Hematopoietic multipotent progenitor cell treated with erythropoietin and hydrocortisone succinate and interleukin-3 and kit ligand, for 6 days (in vitro differentiated cells): ENCODE measurements at regions not wholly inside any gene's neighbourhood (a gene's known extent, or its start where the extent isn't known, plus 50 kb on each side); places are given as distances from the start of the nearest gene placed in this dataset.
"Not testable (repeated sequence)": the region's sequence is repeated elsewhere in the genome, so short reads cannot be mapped to it uniquely, and the experiment has no call there.

Source experiments
- DNase-seq: peaks from one replicate; pipeline ENCODE4 v3.0.0-alpha.2; 2015

GRCh38 chr6:6749702-6750491 is 161.4 kb downstream of the LY86 start:
- peak; percentile 68 for DNase-seq

GRCh38 chr6:6750594-6751265 is 162.2 kb downstream of the LY86 start:
- no peak for DNase-seq

- DNase-seq, result no peak
Measured at GRCh38 chr6:6751266-6751596, 162.7 kb downstream of the LY86 start.

- DNase-seq, result peak; percentile 32
Measured at GRCh38 chr6:6751619-6752023, 163.1 kb downstream of the LY86 start.

- DNase-seq, result no peak
Measured at GRCh38 chr6:6752129-6752528, 163.6 kb downstream of the LY86 start.

DNA sequence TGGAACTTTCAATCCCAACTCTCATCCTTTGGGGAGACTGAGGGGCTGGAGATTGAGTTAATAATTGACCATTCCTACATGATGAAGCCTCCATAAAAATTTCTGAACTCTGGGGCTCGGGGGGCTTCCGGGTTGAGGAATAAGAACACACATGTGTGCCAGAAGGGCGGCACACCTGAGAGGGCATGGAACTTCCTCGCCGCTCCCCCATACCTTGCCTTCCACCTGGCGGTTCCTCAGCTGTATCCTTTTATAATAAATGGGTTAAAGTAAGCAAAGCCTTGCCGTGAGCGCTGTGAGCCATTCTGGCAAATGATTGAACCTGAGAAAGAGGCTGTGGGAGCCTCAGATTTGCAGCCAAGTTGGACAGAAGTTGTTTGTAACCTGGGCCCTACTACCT is 164.8 kb downstream of the LY86 start:
- DNase-seq, result no peak

- no peak for DNase-seq
Measured at GRCh38 chr6:6756526-6756925, 168.0 kb downstream of the LY86 start.

GRCh38 chr6:6758546-6758914 is 170.0 kb downstream of the LY86 start:
- DNase-seq, result no peak

DNA sequence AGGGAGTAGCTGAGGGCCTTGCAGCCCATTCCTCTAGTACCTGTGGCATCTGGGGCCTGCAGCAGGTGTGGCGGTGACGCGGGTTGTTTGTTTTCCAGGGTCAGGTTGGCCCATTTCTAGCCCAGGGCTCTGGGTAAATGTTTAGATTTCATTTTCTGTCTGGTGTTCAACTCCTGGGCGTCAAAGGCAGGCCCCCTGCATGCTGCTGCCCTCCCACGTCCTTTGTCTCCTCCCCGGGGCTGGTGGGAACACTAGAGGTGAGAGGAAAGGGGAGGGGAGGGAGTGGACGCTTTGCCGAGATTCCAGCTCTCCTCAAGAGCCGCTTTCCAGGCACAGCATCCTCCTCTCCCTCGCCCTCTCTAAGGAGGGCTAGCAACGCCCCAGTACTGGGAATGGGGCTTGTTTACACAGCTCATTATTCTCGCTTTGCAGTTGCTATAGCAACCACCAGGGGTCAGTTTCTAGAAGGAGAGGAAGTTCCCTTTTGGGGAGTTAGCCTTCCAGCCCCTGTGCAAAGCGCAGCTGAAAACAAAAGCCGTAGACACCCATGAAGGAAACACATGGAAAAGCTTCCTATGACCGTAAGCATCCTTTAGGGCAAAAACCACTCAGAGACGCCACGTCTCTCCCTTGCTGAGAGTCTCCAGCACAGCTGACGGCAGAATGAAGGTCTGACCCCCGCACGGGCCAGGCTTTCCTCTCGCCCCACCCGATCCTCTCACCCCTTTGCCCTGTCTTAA is 170.6 kb downstream of the LY86 start:
- DNase-seq, result peak; percentile 90

DNA sequence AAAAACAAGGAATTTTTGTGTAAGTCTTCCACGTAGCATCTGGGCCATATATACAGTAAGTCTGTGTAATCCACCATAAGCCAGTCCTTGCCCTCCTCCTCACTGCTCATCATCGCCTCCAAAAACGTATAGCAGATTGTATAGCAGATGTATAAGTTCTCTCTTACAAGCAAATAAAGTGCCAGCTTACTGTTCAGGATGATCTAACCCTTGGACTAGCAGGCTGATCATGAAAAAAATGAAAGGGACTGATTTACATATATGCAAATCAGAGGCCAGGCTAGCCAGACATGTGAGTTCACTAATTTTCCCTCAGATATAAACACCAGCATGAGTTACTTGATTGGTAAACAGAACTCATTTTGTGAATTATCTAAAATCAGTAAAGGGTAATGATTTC is 171.5 kb downstream of the LY86 start:
- DNase-seq, result no peak

GRCh38 chr6:6762566-6762965 is 174.0 kb downstream of the LY86 start:
- DNase-seq, result not testable (repeated sequence)

DNA sequence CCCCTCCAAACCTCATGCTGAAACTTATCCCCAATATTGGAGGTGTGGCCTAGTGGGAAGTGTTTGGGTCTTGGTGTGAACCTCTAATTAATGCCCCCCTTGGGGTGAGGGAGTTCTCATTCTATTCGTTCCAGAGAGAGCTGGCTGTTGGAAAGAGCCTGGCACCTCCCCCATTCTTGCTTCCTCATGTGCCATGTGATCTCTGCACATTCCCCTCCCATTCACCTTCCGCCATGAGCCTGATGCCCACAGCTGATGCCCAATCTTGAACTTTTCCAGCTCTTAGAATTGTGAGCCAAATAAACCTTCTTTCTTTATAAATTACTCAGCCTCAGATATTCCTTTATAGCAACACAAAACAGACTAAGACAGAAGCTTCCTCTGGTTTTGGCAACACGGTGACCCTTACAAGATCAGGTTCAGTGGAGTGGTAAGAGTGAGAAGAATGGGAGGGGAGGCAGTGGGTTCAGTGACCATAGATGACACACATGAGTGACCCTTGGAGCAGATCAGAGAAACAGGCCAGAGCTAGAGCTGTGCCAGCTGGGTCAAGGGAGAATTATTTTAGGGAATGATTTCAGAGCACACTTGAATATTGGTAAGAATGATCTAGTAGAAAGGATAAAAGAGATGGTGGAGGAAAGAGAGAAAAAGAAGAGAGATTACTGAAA is 176.4 kb downstream of the LY86 start:
- DNase-seq, result no peak

GRCh38 chr6:6766230-6766905 is 177.8 kb downstream of the LY86 start:
- DNase-seq, result no peak

DNA sequence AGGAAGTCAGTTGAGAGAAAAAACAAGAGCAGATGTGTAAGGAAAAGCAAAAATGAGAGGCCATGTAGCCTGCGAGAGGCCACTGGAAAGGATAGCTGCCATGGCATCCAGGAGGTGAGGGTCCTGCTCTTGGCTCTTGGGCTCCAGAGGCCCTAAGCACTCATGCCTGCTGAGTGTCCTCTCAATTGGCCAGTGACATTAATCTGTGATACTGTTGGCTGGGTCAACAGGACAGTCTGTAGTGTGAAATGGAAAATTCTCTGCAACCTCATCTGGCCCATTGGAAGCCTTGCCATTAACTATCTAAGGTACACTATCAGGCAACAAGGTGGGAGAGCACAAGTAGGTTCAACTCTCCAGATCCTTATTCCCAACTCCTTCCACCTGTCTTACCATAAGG is 180.9 kb downstream of the LY86 start:
- no peak for DNase-seq

DNA sequence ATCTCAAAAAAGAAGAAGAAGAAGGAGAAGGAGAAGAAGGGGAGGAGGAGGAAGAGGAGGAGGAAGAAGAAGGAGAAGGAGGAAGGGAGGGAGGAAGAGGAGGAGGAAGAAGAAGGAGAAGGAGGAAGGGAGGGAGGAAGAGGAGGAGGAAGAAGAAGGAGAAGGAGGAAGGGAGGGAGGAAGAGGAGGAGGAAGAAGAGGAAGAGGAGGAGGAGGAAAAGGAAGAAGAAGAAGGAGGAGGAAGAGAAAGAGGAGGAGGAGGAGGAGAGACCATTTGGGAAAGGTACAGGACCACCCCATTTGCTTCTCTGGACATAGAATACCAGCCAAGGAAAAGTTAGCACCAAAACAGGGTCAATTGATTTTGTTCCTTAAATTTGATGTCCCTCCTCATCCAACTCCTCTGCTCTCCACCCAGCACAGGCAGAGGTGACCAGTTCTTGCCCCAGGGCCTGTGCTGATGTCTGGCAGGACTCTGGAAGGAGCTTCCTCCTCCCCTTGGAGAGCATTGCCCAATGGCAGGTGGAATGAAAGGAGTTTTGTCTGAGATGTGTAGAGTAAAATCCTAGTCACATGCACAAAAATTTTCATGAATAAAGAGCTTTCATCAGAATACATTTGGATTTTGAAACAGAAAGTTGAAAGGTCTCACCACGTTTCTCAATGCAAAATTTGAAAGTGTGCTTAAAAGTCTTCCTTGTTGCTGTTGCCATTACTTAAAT is 182.9 kb downstream of the LY86 start:
- no peak for DNase-seq

GRCh38 chr6:6771964-6772363 is 183.4 kb downstream of the LY86 start:
- no peak for DNase-seq

- no peak for DNase-seq
Measured at GRCh38 chr6:6772751-6773150, 184.2 kb downstream of the LY86 start.

DNA sequence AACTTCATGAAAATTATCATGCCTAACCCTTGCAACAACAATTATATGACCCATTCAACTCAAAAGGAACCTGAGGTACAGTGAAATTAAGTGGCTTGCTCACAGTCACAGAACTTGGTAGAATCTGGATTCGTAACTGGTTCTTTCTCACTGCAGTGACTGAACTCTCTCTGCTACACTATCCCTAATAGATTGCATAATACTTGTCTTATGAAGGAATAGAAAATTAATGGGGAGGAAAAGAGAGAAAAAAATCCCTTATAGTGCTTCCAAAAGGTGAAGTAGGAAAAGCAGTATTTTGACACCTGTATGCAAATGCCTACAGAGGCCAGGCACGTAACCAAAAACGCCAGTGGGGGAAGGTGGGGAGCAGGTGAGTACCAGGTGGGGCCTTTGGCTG is 186.6 kb downstream of the LY86 start:
- no peak for DNase-seq

DNA sequence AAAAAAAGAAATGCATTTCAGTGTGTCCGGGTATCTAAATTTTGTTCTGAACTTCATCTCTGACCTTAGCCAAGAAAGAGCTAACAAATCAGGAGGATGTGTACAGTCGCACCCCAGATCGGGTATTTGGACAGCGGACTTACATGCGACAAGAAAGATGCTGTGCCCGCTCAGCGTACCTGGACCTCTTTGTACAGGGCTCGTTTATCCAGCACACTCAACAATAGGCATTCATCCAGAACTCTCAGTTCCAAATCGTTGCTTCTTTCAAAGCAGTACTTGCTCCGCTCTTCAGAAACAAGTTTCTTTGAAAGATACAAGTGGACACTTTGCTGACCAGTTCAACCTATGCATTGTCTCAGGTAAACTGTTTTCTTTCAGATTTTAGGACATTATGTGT is 191.7 kb downstream of the LY86 start:
- DNase-seq, result no peak

- DNase-seq, result no peak
Measured at GRCh38 chr6:6781172-6781872, 192.8 kb downstream of the LY86 start.

- no peak for DNase-seq
Measured at GRCh38 chr6:6781873-6782227, 193.3 kb downstream of the LY86 start.

DNA sequence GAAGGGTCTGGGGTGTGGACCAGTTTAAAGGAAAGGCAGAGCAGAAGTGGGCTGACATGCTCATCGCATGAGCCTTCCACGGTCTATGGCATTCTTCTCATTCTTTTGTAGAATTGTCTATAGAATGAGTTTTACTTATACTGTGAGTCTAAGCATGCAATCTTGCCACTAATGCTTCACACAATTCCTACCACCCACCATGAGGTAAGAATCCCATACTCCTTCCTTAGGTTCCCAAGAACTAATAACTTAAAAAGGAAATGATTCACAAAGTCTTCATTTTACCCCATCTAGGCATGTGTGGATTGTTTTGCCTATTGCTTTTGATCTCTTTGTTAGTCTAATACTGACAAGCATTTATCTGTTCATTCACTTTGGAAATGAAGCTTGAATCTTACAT is 195.2 kb downstream of the LY86 start:
- DNase-seq, result no peak
